HG03025 (cell line): ENCODE measurements at regions not wholly inside any gene's neighbourhood (a gene's known extent, or its start where the extent isn't known, plus 50 kb on each side); places are given as distances from the start of the nearest gene placed in this dataset.

Experiments
- ATAC-seq: cut with Tn5 transposase; IDR thresholded peaks from one replicate; pipeline ENCODE4 v1.9.1; 2021; ENCODE audit warnings: mild to moderate bottlenecking, moderate library complexity; ENCODE audit not compliant: unreplicated experiment, low FRiP score

DNA sequence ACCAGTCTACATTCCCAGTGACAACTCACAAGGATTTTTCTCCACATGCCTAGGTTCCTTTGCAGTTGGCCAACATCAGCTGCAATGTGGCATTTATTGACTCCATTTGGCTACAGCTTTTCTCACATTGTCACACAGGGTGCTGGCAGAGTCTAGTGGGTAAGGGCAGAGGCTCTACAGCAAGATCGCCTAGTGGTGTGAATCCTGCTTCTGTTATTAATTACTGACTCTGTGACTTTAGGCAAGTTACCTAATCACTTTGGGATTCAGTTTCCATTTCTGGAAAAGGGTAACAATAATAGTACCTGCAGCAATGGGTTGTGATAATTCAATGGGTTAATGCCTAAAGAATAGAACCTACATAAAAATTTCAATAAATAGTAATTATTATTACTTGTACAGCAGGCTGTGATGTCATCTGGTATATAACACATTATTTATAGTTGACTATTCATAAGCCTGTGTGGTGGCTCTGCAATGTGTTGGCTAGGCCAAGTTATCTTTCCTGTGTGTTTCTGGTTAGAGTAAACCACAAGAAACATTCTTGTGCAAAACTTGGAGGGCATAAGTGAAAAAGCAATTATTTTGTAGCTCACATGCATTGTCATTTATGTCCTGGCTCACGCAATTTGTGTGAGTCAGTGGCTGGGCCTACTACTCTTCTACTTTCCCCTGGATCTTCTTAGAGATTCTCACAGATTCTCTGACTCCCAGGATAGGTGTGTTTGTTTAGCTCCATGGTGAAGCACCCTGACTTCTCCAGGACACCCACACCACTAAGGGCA, 59.5 kb downstream of the PTGS2 start:
- no peak for ATAC-seq

DNA sequence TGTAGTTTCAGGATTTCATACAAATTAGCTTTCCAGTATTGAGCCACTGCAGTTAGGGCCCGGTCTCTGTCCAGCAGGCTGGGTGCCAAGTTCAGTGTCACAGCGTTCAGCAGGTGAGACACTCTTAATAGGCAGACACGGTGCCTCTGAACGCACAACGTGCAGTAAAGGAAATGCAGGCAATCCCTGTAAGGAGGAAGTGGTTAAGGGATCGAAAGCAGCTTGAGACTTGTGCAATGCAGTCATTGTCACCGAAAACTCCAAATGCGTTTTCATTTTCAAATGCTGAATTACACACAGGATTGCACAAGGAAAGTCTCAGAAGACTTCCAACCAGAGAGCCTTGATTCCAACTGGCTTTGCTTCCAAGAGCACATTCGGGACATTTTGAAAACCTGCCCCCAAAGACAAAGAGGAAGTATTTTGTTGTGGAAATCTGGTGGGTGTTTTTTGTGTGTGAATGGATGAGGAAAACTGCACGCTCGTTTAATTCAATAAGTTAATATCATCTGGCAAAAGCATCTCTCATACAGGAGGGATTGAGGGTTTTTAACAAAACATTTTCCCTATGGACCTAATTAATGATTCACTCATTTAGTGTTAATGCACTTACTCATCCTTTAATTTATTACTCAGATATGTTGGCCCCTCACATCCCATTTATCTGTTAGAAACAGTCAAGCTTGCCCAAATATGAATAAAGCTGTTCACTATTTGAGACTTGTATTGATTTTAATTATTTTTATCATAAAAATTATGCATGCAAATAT, 61.6 kb downstream of the PTGS2 start:
- peak; percentile 100 for ATAC-seq

DNA sequence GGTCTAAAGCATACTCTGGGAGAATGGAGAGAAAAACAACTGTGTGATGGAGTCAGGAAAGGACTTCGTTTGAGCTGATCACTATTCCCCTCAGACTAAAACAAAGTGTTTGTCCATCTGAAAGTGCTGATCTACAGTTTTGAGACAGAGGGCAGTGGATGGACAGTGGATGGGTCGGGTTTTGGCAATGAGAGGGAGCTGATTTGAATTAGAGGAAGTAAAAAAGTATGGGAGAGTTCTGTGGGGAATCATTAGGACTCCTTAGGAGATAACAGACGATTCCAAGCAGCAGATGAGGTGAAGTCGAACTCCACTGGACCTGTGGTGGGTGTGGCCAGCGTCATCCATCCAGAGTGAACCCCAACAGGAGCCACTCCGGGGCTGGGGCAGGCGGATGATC, 62.3 kb downstream of the PTGS2 start:
- ATAC-seq, result no peak

DNA sequence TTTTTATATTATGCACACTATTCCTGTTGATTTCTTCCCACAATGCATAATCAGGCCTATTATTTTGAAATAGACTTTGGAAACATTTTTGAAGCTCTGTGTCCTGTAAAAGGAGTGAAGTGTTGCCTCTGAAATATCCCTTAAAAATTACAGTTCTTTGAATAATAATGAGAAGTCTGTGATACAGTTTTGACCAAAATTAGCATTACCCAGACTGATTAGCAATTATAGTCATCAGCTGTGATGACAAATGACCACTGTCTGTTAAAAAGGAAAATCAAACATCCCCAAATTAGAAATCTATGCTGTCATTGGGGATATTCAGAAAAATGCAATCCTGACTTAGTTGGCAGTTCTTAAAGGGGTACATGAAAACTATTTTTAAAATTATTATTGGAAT, 63.7 kb downstream of the PTGS2 start:
- no peak for ATAC-seq

DNA sequence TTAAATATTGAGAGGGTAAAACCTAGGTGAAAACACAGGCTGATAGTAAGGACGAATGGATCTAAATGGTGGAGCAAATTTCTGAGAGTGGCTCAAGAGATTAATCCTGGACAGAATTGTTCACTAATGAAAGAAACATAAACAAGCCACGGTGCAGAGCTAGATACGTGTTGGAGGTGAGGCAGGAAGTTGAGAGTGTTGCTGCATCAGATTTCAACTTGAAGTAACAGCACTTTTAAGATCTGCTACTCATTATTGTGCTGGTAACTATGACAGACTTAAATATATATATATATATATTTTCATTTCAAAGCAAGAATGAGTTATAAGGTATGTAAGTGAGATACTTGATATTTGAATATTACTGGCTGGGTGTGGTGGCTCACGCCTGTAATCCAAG, 64.9 kb downstream of the PTGS2 start:
- no peak for ATAC-seq

DNA sequence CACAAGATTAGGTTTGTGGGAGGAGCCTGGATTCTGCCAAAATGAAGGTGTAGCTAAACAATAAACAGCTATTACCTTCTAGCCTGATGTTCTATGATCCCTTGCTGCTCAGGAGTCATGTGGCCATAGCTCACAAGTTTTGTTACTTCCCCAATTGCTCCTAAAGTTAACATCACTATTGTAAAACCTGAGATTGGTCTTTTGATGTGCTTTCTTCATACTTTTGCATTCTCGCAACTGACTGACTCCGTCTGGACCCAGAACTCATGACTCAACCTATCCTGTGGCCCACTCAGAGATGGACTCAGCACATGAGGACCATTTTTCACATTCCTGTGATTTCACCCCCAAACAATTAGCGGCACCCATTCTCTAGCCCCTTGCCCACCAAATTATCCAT, 69.1 kb downstream of the PTGS2 start:
- ATAC-seq, result no peak

DNA sequence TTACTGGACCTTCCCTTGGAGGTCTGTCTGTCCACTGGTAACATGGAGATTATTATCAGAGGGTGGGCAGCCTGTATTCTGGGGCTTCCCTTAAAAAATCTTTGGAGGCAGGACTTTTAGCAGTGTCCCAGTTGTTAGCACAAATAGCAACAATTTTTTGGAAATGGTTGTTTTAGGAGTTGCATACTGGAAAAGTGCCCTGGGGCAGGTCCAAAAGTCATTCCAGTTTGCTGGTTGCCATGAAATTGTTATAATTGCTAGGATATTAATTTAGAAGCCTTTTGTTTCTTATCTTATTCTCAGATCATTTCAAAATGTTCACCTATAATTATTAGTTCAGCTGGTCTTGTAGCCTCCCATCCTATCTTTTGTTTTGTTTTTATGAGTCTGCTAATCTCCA, 71.0 kb downstream of the PTGS2 start:
- no peak for ATAC-seq

DNA sequence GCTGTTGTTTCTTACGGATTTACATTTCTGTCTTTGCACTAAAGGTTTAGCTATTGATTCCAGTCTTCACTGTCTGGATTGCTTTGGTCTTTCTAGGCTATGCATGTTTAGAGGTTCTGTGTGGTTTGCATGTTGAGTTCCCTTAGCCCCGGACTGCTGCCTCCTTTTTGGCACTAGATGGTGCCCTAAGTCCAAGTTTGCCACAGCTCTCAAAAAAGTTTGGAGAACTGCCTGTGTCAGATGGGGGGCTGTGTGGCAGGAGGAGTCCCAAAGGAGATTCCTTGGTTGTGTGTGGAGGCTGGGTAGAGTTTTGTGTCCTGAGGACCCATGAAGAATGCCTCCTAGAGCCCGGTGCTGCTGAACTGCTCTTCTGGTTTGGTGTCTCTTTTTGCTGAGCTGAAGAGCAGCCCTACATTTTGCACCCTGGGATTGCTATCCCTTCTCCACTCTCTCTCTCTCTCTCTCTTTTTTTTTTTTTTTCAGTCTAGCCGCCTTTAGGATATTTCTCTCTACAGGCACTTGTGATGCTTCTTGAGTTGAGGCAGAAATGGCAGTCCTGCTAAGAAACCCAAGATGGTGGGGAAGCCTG, 74.4 kb downstream of the PTGS2 start:
- peak; percentile 66 for ATAC-seq

DNA sequence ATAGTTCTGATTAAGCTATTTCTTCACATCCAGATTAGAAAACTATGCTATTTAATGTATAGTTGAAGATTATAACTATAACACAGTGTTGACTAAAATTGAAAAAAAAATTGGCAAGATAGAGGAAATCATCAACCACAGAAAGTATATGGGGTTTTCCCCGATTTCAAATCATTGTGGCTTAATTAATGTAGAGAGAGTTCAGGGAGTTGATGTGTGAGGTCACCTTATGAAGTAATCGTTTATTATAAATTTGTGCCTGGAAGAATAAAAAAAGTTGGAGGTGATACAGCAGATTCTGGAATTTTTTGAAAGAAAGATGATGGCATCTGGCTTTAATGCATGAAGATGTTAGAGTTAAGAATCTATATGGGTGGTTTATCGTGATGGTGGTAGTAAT, 84.3 kb downstream of the PTGS2 start:
- no peak for ATAC-seq

DNA sequence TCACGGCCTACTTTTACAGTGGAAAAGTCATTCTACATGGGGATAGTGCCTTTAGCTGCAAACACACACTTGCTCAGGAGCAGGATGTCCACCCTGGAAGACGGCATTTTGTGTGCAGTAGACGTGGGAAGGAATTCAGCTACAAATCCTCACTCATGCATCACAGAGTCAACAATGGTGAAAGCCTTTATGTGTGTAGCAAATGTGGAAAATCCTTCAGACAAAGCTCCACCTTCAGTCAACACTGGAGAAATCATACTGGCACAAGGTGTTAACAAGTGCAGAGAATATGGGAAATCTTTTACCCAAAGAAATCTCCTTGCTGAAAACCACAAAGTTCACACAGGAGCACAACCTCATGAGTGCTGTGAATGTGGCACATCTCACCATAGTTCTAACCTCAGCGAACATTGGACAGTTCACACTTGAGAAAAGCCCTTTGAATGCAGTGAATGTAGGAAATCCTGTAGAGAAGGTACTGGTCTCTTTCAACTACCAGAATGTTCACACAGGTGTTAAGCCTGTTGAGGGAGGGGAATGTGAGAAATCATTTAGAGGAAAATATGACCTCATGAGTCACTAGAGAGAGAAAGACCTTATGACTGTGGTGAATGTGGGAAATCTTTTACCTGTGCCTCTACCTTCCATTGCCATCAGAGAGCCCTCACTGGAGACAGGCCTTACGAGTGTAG, 101.8 kb downstream of the PTGS2 start:
- ATAC-seq, result no peak

DNA sequence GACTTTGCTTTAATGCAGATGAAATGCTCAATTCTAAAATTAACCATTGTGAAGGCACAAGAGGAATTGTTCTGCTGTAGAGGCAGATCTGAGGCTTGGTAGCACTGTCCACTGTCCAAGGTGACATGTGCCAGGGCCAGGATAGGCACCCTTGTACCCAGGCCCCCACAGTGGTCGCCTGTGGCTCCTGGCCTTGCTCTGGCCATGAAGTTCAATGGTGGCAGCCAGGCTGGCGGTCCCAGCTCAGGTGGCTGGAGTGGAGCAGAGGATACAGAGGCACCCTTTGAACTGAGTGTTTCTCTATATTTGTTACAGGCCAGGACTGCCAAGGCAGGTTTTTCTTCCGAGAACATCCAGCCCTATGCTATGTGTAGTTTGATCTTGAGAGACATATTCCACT, 102.6 kb downstream of the PTGS2 start:
- ATAC-seq, result no peak

DNA sequence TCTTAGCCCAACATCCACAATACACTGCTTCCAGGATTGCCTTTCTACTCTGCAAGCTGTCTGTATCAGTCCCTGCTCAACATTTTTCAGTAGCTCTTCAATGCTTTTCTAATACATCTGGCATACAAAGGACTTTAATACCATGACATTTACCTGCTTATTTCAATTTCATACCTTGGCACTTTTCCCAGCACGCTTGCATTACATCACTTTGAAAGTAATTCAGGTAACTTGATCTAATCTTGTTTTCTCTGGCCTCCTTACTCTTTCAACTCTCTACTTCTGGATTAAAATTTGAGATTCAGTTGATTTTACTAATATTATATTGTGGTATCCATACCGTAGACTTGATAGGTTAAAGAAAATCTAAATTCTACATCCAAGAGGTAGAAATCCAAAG, 103.0 kb downstream of the PTGS2 start:
- ATAC-seq, result no peak

DNA sequence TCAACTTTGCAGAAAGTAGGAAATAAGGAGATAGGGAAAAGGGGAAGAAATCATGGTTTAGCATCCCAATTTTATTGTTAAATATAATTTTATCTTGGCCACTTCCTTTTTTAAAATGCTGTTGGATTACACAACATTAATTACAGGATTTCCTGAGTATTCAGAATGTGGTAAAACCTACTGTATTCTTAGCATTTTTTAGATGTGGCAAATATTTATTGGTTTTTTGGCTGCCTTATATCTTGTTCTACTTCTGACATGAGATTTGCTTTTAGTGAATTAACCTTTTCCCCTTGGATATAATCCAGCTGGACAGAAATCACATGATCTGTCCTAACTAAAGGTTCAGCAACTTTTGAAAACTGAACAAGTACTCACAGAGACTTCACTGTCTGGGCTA, 104.9 kb downstream of the PTGS2 start:
- no peak for ATAC-seq

DNA sequence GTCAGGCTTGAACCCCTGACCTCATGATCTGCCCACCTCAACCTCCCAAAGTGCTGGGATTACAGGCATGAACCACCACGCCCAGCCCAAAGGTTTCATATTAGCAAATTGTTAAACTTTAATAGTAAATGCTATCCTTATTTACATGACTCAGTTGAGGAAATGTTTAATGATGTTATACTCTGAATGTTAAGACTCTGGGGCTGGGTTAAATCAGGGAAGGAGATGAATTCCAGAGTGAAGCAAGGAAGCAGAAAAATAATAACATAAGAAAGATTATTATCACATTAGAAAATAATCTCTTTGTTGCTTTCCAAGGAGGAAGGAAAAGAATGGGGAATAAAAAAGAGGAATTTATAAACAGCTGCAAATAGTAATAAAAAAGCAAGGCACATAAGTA, 105.3 kb downstream of the PTGS2 start:
- ATAC-seq, result no peak

DNA sequence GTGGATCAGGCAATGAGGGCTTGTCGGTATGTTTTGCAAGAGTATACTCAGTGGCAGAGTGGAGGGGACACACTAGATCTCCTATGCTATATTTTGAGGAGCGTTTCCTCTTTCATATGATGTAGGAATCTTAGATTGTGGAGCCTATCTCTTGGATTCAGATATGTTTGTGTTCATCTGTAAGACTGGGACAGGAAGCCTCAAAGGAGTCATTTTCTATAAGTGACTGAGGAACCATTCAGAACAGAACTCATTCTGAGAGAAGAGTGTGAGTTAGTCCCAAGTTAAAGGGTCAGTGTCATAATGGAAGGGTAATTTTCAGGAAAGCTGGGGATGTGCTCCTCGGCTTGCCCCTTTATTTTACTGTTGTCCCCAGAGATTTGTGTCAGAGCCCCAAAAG, 107.7 kb downstream of the PTGS2 start:
- no peak for ATAC-seq

DNA sequence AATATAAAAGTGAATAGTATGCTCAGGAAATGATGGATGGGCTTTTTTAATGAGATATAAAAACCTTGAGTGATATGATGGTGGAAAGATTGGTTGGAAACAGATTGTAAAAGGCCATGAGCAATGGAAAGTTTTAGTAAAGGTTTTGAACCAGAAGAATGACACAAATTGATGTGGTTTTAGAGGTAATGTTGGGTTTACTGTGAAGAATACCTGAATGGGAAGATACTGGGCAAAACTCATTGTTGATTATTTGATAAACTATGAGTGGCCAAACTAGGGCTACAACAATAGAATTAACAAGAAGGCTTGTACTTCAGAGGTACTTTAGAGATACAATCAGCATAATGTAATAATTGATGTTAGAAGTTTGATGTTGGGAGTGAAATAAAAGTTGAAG, 108.5 kb downstream of the PTGS2 start:
- no peak for ATAC-seq

DNA sequence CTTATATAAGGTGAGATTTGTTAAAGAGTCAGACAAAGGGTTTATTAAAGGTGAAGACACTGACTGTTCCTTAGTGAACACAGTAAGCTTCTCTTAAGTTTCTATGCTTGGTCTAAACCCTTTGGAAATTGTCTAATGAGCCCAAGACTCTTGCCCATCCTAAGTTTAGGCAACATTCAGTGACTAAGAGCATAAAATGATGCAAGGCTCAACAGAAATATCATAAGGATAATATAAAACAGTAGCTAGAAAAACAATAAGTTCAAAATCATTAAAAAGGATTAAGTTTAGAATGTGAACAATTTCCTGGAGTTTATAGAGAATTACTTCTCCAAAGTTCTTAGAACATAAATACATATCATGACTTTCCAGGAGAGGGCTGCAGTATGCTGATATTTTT, 108.9 kb upstream of the PDC start:
- no peak for ATAC-seq

DNA sequence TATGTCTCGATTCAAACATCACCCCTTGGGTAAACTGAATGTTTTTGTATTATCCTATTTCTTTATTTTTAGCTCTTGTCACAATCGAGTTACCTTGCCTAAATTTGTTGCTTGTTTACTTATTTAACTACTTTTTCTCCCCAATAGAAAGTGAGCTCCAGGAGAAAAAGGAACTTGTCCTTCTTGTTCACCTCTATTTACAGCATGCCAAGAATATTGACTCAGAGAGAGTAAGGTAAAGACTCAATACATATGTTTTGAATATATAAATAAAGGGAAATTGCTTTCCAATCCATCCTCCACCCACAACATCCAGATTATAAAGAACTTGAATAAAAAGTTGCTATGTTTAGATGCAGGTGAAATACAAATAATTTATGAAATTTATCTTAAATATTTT, 107.3 kb upstream of the PDC start:
- no peak for ATAC-seq

DNA sequence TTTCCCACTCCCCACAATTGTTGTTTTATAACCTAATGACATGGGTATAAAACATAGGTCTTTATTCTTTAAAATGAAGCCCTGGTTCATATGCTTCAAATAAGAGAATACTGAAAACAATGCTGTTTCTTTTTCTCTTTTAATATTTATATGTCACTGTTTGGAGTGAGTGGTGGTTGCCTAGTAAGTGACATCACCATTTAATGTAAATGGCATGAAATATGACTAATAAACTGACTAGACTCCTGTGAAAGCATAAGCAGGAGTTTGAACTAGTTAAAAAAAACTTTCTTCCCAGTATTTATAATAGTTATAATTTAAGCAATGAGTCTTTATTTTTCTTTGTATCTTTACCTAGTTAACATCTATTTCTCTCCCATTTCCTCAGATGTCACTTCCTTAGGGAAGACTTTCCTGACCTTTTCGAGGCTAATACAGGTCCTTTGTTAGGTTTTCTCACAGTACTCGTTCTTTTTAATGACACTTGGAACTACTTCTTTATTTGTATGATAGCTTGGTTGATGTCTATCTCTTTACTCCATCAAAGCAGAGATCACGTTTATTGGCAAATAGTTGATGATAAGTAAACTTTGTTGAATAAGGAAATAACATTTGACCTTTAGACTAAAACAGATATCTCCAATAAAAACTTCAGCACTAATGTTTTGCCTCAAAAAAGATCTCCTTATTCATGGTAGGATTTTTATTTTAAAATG, 105.4 kb upstream of the PDC start:
- no peak for ATAC-seq

DNA sequence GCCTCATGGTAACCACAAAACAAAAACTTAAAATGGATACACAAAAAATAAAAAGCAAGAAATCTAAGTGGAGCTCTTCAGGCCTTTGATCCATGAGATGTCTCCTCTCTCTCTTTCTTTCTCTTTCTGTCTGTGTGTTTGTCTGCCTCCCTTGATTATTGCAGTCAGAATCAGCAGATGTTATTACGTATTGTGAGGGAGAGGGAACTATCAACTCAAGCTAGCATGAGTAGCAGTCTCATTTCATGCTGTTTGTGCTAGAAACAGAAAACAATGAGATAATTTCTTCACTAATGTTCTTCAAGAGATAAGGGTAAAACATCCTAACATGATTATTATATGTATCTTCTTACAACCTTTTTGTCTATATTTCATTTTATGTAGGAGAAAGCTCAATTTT, 103.7 kb upstream of the PDC start:
- no peak for ATAC-seq
